ENCODE measurements at regions not wholly inside any gene's neighbourhood (a gene's known extent, or its start where the extent isn't known, plus 50 kb on each side); places are given as distances from the start of the nearest gene placed in this dataset.
"Not testable (repeated sequence)": the region's sequence is repeated elsewhere in the genome, so short reads cannot be mapped to it uniquely, and the experiment has no call there.

- no peak for DNase-seq (ENCODE audit: low read depth)
- TF ChIP-seq, protein P1, sequence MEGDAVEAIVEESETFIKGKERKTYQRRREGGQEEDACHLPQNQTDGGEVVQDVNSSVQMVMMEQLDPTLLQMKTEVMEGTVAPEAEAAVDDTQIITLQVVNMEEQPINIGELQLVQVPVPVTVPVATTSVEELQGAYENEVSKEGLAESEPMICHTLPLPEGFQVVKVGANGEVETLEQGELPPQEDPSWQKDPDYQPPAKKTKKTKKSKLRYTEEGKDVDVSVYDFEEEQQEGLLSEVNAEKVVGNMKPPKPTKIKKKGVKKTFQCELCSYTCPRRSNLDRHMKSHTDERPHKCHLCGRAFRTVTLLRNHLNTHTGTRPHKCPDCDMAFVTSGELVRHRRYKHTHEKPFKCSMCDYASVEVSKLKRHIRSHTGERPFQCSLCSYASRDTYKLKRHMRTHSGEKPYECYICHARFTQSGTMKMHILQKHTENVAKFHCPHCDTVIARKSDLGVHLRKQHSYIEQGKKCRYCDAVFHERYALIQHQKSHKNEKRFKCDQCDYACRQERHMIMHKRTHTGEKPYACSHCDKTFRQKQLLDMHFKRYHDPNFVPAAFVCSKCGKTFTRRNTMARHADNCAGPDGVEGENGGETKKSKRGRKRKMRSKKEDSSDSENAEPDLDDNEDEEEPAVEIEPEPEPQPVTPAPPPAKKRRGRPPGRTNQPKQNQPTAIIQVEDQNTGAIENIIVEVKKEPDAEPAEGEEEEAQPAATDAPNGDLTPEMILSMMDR (conservative IDR thresholded peaks at IDR 0.05; ENCODE audit: low read depth, low read length), result no peak
Observed at GRCh38 chr1:157439302-157439954, 112.9 kb downstream of the FCRL5 start.

DNA sequence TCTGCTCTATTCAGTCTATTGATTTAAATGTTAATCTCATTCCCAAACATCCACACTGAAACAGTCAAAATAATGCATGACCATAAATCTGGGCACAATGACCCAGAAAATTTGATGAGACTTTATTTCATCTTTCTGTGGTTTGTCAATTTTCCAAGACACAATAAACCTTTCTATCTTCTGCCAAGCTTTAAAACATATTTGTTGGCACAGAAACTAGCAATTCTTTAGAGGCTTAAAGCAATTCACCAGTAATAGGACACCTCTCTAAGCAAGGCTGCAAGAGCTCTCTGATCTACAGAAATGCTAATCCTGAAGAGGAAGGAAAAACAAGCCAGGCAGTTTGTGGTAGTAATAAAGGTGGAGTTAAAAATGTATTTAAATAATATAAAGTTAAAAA lies 113.7 kb downstream of the FCRL5 start:
- TF ChIP-seq, protein P1 (conservative IDR thresholded peaks at IDR 0.05; ENCODE audit: low read depth, low read length), result no peak
- H3K4me3 ChIP-seq (ENCODE audit: low read depth, low read length), result no peak overlapping the region
- DNase-seq (ENCODE audit: low read depth), result peak; percentile 26

More at GRCh38 chr1:157439302-157439954, 112.9 kb downstream of the FCRL5 start:
- no peak overlapping the region for H3K4me3 ChIP-seq (ENCODE audit: low read depth, low read length)

- no peak overlapping the region for H3K4me3 ChIP-seq (ENCODE audit: low read depth, low read length)
- DNase-seq (ENCODE audit: low read depth), result peak; percentile 42
- TF ChIP-seq, protein P1 (conservative IDR thresholded peaks at IDR 0.05; ENCODE audit: low read depth, low read length), result no peak
Observed at GRCh38 chr1:157438146-157438545, 114.2 kb downstream of the FCRL5 start.

DNA sequence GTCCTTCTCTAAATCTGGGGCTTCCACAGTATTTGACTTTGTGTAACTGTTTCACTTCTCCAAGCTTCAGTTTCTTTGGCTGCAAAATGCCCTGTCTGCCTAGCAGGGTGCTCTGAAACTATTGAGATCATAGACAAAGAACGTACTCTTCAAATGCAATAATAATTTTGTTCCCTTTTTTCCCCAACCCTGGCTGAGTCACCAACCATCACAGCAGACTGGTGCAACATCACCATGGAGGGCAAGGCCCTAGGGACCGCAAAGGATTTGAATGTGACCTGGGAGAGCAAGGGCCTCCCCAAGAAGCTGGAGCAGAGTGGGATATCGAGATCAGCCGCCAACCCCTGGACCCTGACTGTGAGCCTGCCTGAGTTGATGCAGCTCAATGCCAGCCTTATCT lies 115.0 kb downstream of the FCRL5 start:
- H3K4me3 ChIP-seq (ENCODE audit: low read depth, low read length), result no peak overlapping the region
- TF ChIP-seq, protein P1 (conservative IDR thresholded peaks at IDR 0.05; ENCODE audit: low read depth, low read length), result no peak
- no peak for DNase-seq (ENCODE audit: low read depth)

DNA sequence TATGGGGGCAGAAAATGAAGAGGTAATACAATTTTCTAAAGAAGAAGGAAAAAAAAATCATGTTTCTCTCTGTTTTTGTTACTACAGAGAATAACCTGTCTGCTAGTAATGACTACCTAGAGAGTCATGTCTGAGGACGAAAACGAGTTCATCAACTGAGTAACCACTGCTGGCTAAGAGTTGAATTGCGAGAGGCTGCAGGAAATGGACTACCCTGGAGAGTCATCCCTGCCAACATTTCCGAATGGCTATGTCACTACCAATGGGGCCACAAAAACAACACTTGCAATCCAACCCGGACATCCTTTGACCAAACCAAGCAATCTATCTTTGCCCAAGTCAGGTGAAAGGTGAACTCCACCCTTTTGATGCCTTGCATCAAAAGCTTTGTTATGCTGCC lies 120.6 kb downstream of the FCRL5 start:
- TF ChIP-seq, protein P1 (conservative IDR thresholded peaks at IDR 0.05; ENCODE audit: low read depth, low read length), result no peak
- DNase-seq (ENCODE audit: low read depth), result peak; percentile 9
- no peak overlapping the region for H3K4me3 ChIP-seq (ENCODE audit: low read depth, low read length)

GRCh38 chr1:157429601-157430240 lies 122.6 kb downstream of the FCRL5 start:
- TF ChIP-seq, protein P1 (conservative IDR thresholded peaks at IDR 0.05; ENCODE audit: low read depth, low read length), result no peak
- DNase-seq (ENCODE audit: low read depth), result peak; percentile 2
- H3K4me3 ChIP-seq (ENCODE audit: low read depth, low read length), result no peak overlapping the region

DNA sequence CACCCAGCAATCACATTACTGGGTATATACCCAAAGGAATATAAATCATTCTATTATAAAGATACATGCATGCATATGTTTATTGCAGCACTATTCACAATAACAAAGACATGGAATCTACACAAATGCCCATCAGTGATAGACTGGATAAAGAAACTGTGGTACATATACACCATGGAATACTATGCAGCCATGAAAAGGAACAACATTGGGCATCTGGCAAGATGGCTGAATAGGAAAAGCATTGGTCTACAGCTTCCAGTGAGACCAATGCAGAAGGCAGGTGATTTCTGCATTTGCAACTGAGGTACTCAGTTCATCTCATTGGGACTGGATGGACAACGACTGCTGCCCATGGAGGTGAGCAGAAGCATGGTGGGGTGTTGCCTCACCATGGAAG lies 128.6 kb downstream of the FCRL5 start:
- not testable (repeated sequence) for DNase-seq (ENCODE audit: low read depth); H3K4me3 ChIP-seq (ENCODE audit: low read depth, low read length)

Data from choroid plexus epithelial cell (primary cell).